Effector memory CD4-positive, alpha-beta T cell (primary cell): ENCODE measurements at regions not wholly inside any gene's neighbourhood (a gene's known extent, or its start where the extent isn't known, plus 50 kb on each side); places are given as distances from the start of the nearest gene placed in this dataset.
"Not testable (repeated sequence)": the region's sequence is repeated elsewhere in the genome, so short reads cannot be mapped to it uniquely, and the experiment has no call there.

Experiments used
- DNase-seq, 3 donors: peaks; one replicate each; pipeline ENCODE4 v3.0.0-alpha.2; 2020
- H3K27ac ChIP-seq: 2 replicates; pipeline ENCODE4 v1.7.0; 2013; ENCODE audit warnings: mild to moderate bottlenecking, low read length, moderate library complexity; ENCODE audit not compliant: insufficient read depth, poor library complexity, severe bottlenecking
- H3K27me3 ChIP-seq: replicated peaks from 2 replicates; pipeline ENCODE4 v1.7.0; 2013; ENCODE audit warnings: mild to moderate bottlenecking, low read length; ENCODE audit not compliant: insufficient read depth, control insufficient read depth, poor library complexity, severe bottlenecking
- H3K36me3 ChIP-seq: 2 replicates; pipeline ENCODE4 v1.7.0; 2013; ENCODE audit warnings: mild to moderate bottlenecking, low read length, moderate library complexity; ENCODE audit not compliant: control insufficient read depth, insufficient read depth
- H3K4me1 ChIP-seq: 2 replicates; pipeline ENCODE4 v1.7.0; 2013; ENCODE audit warnings: low read length, mild to moderate bottlenecking; ENCODE audit not compliant: control insufficient read depth, insufficient read depth, poor library complexity, severe bottlenecking
- H3K4me3 ChIP-seq: 2 replicates; pipeline ENCODE4 v1.7.0; 2013; ENCODE audit warnings: low read length, low read depth, mild to moderate bottlenecking; ENCODE audit not compliant: insufficient read depth, poor library complexity, severe bottlenecking
- H3K9me3 ChIP-seq: 2 replicates; pipeline ENCODE4 v1.7.0; 2013; ENCODE audit warnings: mild to moderate bottlenecking, low read length, moderate library complexity; ENCODE audit not compliant: control insufficient read depth

DNA sequence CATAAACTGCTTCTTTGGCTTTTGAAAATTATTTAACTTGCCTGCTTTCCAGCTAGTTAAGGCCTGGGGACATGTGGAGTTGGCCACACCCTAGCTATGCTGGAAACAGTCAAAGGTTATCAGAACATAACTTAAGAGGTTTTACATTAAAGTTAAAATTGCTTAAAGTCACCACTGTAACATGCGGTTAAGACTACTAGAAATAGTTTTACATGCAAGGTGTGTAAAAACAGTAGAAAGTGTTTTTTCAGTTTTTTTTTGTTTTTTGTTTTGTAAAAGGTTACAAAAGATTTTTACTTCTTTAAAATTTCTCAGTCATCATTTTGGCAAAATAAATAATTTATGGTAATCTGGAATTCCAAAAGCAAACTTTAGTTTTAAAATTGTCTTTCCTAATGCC is 763.1 kb downstream of the UQCRFS1 start:
- Histone ChIP-seq H3K27ac (no peak overlapping the region), H3K27me3 (no peaks in the 10 kb centered on the region), H3K9me3 (no peaks in the 10 kb centered on the region), H3K4me1 (no peaks in the 10 kb centered on the region), H3K4me3 (no peak overlapping the region), H3K36me3 (no peaks in the 10 kb centered on the region)
- no peak for DNase-seq

DNA sequence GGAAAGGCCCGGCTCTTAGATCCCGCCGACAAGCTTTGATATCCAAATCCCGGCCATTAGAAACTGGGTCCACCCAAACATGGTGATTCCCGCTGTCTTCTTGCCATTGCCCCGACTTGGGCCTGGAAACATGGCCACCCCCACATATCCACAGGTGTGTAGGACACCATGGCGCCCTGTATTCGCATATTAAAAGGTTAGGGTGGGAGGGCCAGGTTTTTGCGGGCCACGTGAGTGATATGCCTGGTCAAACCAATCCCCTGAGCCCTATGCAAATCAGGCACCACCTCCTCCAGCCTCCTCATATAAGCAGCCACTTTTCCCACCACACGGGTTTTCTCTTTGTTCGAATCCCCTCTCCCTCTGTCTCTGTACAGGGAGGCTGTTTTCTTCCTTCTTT is 766.4 kb downstream of the UQCRFS1 start:
- Histone ChIP-seq H3K27me3 (no peaks in the 10 kb centered on the region), H3K4me1 (no peaks in the 10 kb centered on the region), H3K4me3 (no peak overlapping the region), H3K36me3 (no peaks in the 10 kb centered on the region), H3K27ac (no peak overlapping the region), H3K9me3 (no peaks in the 10 kb centered on the region)
- no peak for DNase-seq

DNA sequence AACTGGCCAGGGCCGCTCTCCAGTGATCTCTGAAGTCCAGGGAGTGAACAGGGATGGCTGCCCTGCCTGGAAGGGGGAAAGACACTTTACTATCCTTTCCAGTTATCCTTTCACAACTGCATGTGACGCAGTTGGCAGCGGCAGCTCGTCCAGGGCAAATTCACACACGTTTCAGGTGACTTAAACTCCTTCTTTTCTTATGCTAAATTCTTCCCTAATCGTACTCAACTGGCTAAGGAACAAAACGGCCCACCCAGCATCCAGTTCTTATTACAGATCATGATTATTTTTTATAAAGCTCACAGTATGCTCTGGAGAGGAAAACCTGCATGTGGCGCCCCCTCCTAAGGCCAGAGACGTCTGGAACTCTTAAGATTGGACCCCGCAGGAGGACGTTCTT is 767.1 kb downstream of the UQCRFS1 start:
- Histone ChIP-seq H3K27ac (no peak overlapping the region), H3K36me3 (no peaks in the 10 kb centered on the region), H3K4me3 (no peak overlapping the region), H3K4me1 (no peaks in the 10 kb centered on the region), H3K27me3 (no peaks in the 10 kb centered on the region), H3K9me3 (no peaks in the 10 kb centered on the region)
- DNase-seq: no peak

DNA sequence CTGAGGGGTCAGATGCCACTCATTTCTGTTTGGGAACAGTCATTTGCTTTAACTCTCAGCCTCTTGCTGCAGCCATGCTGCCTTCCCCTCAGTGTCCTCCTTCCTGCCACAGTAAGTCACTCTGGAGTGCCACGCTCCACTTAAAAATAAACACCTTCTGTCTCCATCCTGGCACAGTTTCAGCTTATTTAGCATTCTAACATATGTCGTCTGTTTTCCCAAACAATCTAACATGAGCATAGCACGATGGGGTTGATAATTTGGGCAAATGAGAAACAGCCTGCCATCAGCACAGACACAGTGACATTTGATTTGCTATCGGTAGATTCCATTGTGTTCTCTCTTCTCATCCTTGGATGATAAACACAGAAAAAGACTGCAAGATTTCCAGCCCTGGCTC is 768.6 kb downstream of the UQCRFS1 start:
- no peaks in the 10 kb centered on the region for H3K27me3 ChIP-seq

DNA sequence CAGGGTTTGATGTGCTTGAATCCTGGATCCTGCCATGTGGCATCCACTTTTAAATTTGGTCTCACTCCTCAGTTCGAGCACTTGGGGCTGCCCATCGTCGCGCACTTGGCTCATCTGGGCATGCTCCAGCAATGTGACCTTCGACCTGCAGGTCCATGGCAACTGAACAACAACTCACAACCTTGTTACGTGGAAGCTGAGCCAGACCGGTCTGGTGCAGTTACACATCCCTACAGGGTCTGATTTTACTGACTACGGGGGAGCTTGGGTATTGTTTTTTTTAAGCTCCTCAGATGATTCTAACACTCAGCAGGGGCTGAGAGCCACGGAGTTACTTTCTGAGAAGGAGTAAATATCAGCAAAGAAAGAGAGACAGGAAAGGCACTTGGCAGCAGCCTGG is 769.6 kb downstream of the UQCRFS1 start:
- no peak overlapping the region for H3K4me3 ChIP-seq
- no peak overlapping the region for H3K27ac ChIP-seq
- H3K27me3 ChIP-seq: no peaks in the 10 kb centered on the region
- H3K36me3 ChIP-seq: no peaks in the 10 kb centered on the region
- no peaks in the 10 kb centered on the region for H3K9me3 ChIP-seq
- H3K4me1 ChIP-seq: no peaks in the 10 kb centered on the region
- DNase-seq: no peak

More for the DNA sequence above, 768.6 kb downstream of the UQCRFS1 start:
- no peak overlapping the region for H3K4me3 ChIP-seq
- H3K9me3 ChIP-seq: no peaks in the 10 kb centered on the region
- H3K27ac ChIP-seq: no peak overlapping the region
- DNase-seq: no peak
- H3K36me3 ChIP-seq: no peaks in the 10 kb centered on the region
- H3K4me1 ChIP-seq: no peaks in the 10 kb centered on the region

DNA sequence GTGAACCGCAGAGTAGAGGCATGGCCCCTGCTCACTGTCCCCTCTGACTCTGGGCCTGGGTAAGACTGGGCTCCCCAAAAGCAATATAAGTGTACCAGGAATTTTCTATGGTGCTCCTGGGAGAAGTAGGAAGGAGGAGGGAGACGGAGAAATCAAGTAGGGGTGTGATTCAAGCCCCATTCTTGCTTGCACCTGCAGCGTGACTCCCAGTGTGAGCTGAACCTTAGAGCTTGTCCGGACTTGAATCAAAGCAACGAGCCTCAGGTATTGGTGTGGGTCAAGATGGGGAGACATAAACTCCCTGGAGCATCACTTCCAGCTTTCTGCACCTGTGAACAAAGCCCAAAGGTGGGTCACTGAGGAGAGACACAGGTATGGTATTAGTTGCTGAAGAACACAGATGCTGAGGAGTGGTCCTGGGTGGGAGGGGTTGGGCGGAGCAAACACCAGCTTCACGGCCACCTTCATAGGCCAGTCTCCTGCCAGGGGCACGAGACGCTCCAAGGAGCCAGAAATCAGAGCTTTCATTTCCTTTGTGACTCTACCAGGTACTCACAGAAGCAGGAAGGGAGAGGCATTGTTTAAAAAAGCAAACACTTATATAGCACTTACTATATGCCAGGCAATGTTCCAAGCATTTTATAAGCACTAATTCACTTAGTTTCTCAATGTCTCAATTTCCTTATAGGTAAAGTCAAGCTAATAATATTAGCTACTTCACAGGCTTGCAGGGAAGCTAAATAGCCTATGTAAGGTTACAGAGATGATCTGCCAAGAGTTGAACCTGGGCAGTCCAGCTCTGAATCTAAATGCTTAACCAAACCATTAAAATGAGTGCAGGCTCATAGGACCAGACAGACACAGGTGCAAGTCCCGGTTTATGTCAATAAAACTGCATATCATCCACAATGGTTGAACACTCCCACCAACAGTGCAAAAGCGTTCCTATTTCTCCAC is 775.3 kb downstream of the UQCRFS1 start:
- no peaks in the 10 kb centered on the region for H3K27me3 ChIP-seq
- no peaks in the 10 kb centered on the region for H3K36me3 ChIP-seq
- no peak for DNase-seq
- H3K4me3 ChIP-seq: no peak overlapping the region
- no peak overlapping the region for H3K27ac ChIP-seq
- no peaks in the 10 kb centered on the region for H3K4me1 ChIP-seq
- no peaks in the 10 kb centered on the region for H3K9me3 ChIP-seq

DNA sequence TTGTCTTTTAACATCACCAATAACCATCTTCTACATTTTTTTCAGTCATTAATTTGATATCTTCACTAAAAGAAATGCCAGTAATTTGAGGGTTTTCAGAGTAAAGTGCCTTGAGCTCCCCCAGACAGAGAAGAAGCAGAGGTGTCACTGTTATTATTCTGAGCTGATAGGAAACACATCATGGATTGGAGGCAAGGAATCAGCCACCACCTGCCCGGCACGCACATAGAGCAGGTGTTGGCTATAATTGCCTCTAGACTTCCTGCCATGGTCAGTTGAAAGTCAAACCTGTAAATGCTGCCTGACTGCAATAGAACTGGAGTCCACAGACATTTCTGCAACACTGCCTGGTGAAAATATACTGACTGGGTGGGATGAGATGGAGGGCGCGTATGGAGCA is 776.6 kb downstream of the UQCRFS1 start:
- no peaks in the 10 kb centered on the region for H3K4me1 ChIP-seq
- no peak for DNase-seq
- H3K27ac ChIP-seq: no peak overlapping the region
- no peaks in the 10 kb centered on the region for H3K36me3 ChIP-seq
- no peaks in the 10 kb centered on the region for H3K27me3 ChIP-seq
- H3K9me3 ChIP-seq: no peaks in the 10 kb centered on the region
- no peak overlapping the region for H3K4me3 ChIP-seq

DNA sequence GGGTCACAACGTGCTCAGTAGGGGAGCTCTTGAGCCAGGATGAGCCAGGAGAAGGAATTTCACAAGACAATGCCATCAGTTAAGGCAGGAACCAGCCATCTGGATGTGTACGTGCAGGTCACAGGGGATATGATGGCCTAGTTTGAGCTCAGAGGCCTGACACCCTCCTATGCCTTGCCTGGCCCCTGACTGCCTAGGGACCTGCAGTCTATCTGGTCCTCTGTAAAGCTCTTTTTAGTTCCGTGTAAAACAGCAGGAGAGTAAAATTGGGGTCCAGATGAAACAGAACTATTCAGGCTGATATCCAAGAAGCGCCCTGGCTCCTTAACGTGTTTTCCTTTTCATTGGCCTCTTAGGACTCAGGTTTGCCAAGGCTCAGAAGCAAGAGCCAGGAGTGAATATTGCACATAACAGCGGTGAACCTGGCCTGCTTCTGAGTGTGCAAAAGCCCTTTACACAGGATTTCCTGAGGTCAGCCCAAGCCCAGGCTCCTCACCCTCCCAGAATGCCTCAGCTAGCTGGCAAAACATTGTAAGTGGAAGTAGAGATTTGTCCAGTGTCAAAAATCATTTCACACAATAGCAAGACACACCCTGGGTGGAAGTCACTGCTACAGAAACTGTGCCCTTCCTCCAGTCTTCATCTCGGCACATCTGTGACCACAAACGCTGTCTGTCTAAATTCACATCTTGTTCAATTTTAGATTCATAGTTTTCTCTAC is 777.2 kb downstream of the UQCRFS1 start:
- Histone ChIP-seq H3K27ac (no peak overlapping the region), H3K4me3 (no peak overlapping the region), H3K27me3 (no peaks in the 10 kb centered on the region), H3K36me3 (no peaks in the 10 kb centered on the region), H3K4me1 (no peaks in the 10 kb centered on the region), H3K9me3 (no peaks in the 10 kb centered on the region)
- DNase-seq: no peak

DNA sequence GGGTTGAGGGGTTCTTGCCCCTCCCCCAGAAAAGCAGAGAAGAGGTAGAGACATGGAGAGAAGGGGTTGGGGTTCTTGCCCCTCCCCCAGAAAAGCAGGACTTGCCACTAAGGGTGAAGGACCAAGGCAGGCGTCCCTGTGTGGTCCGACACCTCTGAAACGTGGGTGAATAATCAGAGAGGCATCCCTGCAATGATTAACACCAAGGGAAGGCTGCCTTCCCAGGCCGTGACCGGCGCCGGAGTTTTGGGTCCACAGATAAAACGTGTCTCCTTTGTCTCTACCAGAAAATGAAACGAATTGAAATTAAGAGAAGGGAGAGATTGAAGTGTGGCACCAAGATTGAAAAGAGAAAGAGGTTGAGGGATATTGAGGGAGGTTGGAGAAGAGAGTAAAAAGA is 778.2 kb downstream of the UQCRFS1 start:
- H3K4me1 ChIP-seq, H3K36me3 ChIP-seq, H3K4me3 ChIP-seq, H3K27me3 ChIP-seq, H3K9me3 ChIP-seq, DNase-seq, H3K27ac ChIP-seq: not testable (repeated sequence)

DNA sequence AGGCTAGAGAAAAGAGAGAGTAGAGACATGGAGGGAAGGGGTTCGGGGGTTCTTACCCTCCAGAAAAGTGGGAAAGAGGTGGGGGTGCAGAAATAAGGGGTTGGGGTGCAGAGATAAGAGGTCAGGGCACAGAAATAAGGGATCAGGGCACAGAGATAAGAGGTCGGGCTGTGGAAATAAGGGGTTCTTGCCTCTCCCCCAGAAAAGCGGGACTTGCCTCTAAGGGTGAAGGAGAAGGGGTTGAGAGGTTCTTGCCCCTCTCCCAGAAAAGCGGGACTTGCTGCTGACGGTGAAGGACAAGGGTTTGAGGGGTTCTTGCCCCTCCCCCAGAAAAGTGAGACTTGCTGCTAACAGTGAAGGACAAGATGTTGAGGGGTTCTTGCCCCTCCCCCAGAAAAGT is 778.6 kb downstream of the UQCRFS1 start:
- H3K4me3 ChIP-seq, DNase-seq, H3K4me1 ChIP-seq, H3K27me3 ChIP-seq, H3K9me3 ChIP-seq, H3K27ac ChIP-seq, H3K36me3 ChIP-seq: not testable (repeated sequence)
